Osteocyte (in vitro differentiated cells): ENCODE measurements at regions not wholly inside any gene's neighbourhood (a gene's known extent, or its start where the extent isn't known, plus 50 kb on each side); places are given as distances from the start of the nearest gene placed in this dataset.

Experiments used
- DNase-seq: peaks from one replicate; pipeline ENCODE4 v3.0.0; 2021; ENCODE audit warnings: mixed read lengths; ENCODE audit not compliant: unreplicated experiment; ENCODE audit errors: extremely low spot score
- H3K27ac Mint-ChIP-seq: one replicate; pipeline ENCODE4 v1.8.0; 2021; ENCODE audit warnings: mild to moderate bottlenecking, mixed read lengths; ENCODE audit not compliant: unreplicated experiment
- H3K27me3 Mint-ChIP-seq: one replicate; pipeline ENCODE4 v1.8.0; 2021; ENCODE audit warnings: mixed read lengths; ENCODE audit not compliant: unreplicated experiment
- H3K36me3 Mint-ChIP-seq: one replicate; pipeline ENCODE4 v1.8.0; 2021; ENCODE audit warnings: mixed read lengths; ENCODE audit not compliant: unreplicated experiment
- H3K4me1 Mint-ChIP-seq: one replicate; pipeline ENCODE4 v1.8.0; 2021; ENCODE audit warnings: mixed read lengths; ENCODE audit not compliant: unreplicated experiment
- H3K4me3 Mint-ChIP-seq: one replicate; pipeline ENCODE4 v1.8.0; 2021; ENCODE audit warnings: mild to moderate bottlenecking, moderate library complexity, mixed read lengths; ENCODE audit not compliant: unreplicated experiment
- H3K9me3 Mint-ChIP-seq: one replicate; pipeline ENCODE4 v1.8.0; 2021; ENCODE audit warnings: mixed read lengths; ENCODE audit not compliant: unreplicated experiment
- CTCF ChIP-seq: fragments of 200-600 bp; sonication (generic); IDR thresholded peaks from 2 replicates; pipeline ENCODE4 v1.5.0; 2021; ENCODE audit warnings: antibody characterized with exemption, mild to moderate bottlenecking, moderate library complexity

GRCh38 chr14:97633131-97633738, 836.1 kb downstream of the VRK1 start:
- H3K27ac Mint-ChIP-seq: no peak overlapping the region
- DNase-seq: no peak
- H3K9me3 Mint-ChIP-seq: peaks cover 47% of the 10 kb centered on the region
- no peaks in the 10 kb centered on the region for H3K4me1 Mint-ChIP-seq
- no peaks in the 10 kb centered on the region for H3K36me3 Mint-ChIP-seq
- no peaks in the 10 kb centered on the region for H3K27me3 Mint-ChIP-seq
- H3K4me3 Mint-ChIP-seq: no peak overlapping the region
- TF ChIP-seq CTCF: no peak

GRCh38 chr14:97634751-97635150, 837.6 kb downstream of the VRK1 start:
- no peaks in the 10 kb centered on the region for H3K4me1 Mint-ChIP-seq
- peaks cover 45% of the 10 kb centered on the region for H3K9me3 Mint-ChIP-seq
- TF ChIP-seq CTCF: no peak
- no peaks in the 10 kb centered on the region for H3K36me3 Mint-ChIP-seq
- no peak overlapping the region for H3K4me3 Mint-ChIP-seq
- H3K27me3 Mint-ChIP-seq: no peaks in the 10 kb centered on the region
- H3K27ac Mint-ChIP-seq: no peak overlapping the region
- no peak for DNase-seq

GRCh38 chr14:97638864-97639263, 841.7 kb downstream of the VRK1 start:
- no peak for TF ChIP-seq CTCF
- H3K4me1 Mint-ChIP-seq: no peaks in the 10 kb centered on the region
- DNase-seq: no peak
- H3K27ac Mint-ChIP-seq: no peak overlapping the region
- H3K4me3 Mint-ChIP-seq: no peak overlapping the region
- H3K9me3 Mint-ChIP-seq: peaks cover 30% of the 10 kb centered on the region
- H3K36me3 Mint-ChIP-seq: no peaks in the 10 kb centered on the region
- H3K27me3 Mint-ChIP-seq: no peaks in the 10 kb centered on the region

GRCh38 chr14:97640031-97640430, 842.8 kb downstream of the VRK1 start:
- H3K4me1 Mint-ChIP-seq: no peaks in the 10 kb centered on the region
- peaks cover 34% of the 10 kb centered on the region for H3K9me3 Mint-ChIP-seq
- H3K36me3 Mint-ChIP-seq: no peaks in the 10 kb centered on the region
- H3K27ac Mint-ChIP-seq: no peak overlapping the region
- no peaks in the 10 kb centered on the region for H3K27me3 Mint-ChIP-seq
- no peak for DNase-seq
- no peak for TF ChIP-seq CTCF
- H3K4me3 Mint-ChIP-seq: no peak overlapping the region

GRCh38 chr14:97641827-97642226, 844.6 kb downstream of the VRK1 start:
- Mint-ChIP-seq H3K4me3 (no peak overlapping the region), H3K36me3 (no peaks in the 10 kb centered on the region), H3K9me3 (peaks cover 38% of the 10 kb centered on the region), H3K27ac (no peak overlapping the region), H3K4me1 (no peaks in the 10 kb centered on the region), H3K27me3 (no peaks in the 10 kb centered on the region)
- no peak for DNase-seq
- TF ChIP-seq CTCF: no peak
